GM23338 (cell line): ENCODE measurements at regions not wholly inside any gene's neighbourhood (a gene's known extent, or its start where the extent isn't known, plus 50 kb on each side); places are given as distances from the start of the nearest gene placed in this dataset.

Experiments used
- ATAC-seq: fragments of 200-7000 bp; cut with Tn5 transposase; 3 replicates; pipeline ENCODE4 v1.9.1; 2020
- DNase-seq: peaks from one replicate; pipeline ENCODE4 v3.0.0-alpha.2; 2015; ENCODE audit warnings: low spot score
- H2AFZ ChIP-seq: fragments of 200-600 bp; sonication (generic); 2 replicates; pipeline ENCODE4 v1.8.0; 2016; ENCODE audit warnings: antibody characterized with exemption, mild to moderate bottlenecking, moderate library complexity
- H3F3A ChIP-seq: fragments of 200-600 bp; sonication (generic); replicated peaks from 2 replicates; pipeline ENCODE4 v1.8.0; 2017; ENCODE audit warnings: antibody characterized with exemption, mixed run types, low read depth
- H3K27ac ChIP-seq: fragments of 200-600 bp; sonication (generic); 2 replicates; pipeline ENCODE4 v1.6.1; 2016; ENCODE audit warnings: low read depth
- H3K27me3 ChIP-seq: fragments of 200-600 bp; sonication (generic); 2 replicates; pipeline ENCODE4 v1.8.0; 2016; ENCODE audit warnings: mild to moderate bottlenecking, mixed run types, moderate library complexity; ENCODE audit not compliant: insufficient read depth
- H3K36me3 ChIP-seq: fragments of 200-600 bp; sonication (generic); 2 replicates; pipeline ENCODE4 v1.8.0; 2016; ENCODE audit warnings: mild to moderate bottlenecking; ENCODE audit not compliant: insufficient read depth
- H3K4me1 ChIP-seq: fragments of 200-600 bp; sonication (generic); 2 replicates; pipeline ENCODE4 v1.8.0; 2016; ENCODE audit warnings: mild to moderate bottlenecking, moderate library complexity; ENCODE audit not compliant: insufficient read depth
- H3K4me2 ChIP-seq: fragments of 200-600 bp; sonication (generic); 2 replicates; pipeline ENCODE4 v1.7.1; 2017; ENCODE audit warnings: mixed run types
- H3K4me3 ChIP-seq: fragments of 200-600 bp; sonication (generic); 2 replicates; pipeline ENCODE4 v1.6.1; 2016; ENCODE audit warnings: mixed run types
- H3K79me2 ChIP-seq: fragments of 200-600 bp; sonication (generic); replicated peaks from 2 replicates; pipeline ENCODE4 v1.8.0; 2017; ENCODE audit warnings: mild to moderate bottlenecking; ENCODE audit not compliant: insufficient read depth
- H3K9me2 ChIP-seq: fragments of 200-600 bp; sonication (generic); 2 replicates; pipeline ENCODE4 v1.8.0; 2017; ENCODE audit not compliant: insufficient read depth
- H4K20me1 ChIP-seq: fragments of 200-600 bp; sonication (generic); replicated peaks from 2 replicates; pipeline ENCODE4 v1.8.0; 2017; ENCODE audit warnings: mild to moderate bottlenecking; ENCODE audit not compliant: insufficient read depth
- H3K27ac Mint-ChIP-seq: 2 replicates; pipeline ENCODE4 v1.8.0; 2020; ENCODE audit warnings: inconsistent platforms, mild to moderate bottlenecking, moderate library complexity, mixed read lengths
- H3K27me3 Mint-ChIP-seq: 3 replicates; pipeline ENCODE4 v1.8.0; 2022; ENCODE audit warnings: low read depth, mild to moderate bottlenecking, moderate library complexity, mixed read lengths, inconsistent platforms; ENCODE audit not compliant: insufficient read depth, poor library complexity
- H3K36me3 Mint-ChIP-seq: 3 replicates; pipeline ENCODE4 v1.8.0; 2021; ENCODE audit warnings: low read depth, mild to moderate bottlenecking, inconsistent platforms, moderate library complexity, mixed read lengths
- H3K4me1 Mint-ChIP-seq: 3 replicates; pipeline ENCODE4 v1.8.0; 2020; ENCODE audit warnings: mild to moderate bottlenecking, inconsistent platforms, mixed read lengths
- H3K4me3 Mint-ChIP-seq: 3 replicates; pipeline ENCODE4 v1.8.0; 2021; ENCODE audit warnings: moderate library complexity, mild to moderate bottlenecking, inconsistent platforms, mixed read lengths
- H3K9me3 Mint-ChIP-seq: 3 replicates; pipeline ENCODE4 v1.8.0; 2020; ENCODE audit warnings: moderate library complexity, mild to moderate bottlenecking, inconsistent platforms, mixed read lengths
- CREB1 ChIP-seq: fragments of 250-450 bp; sonication (Bioruptor Pico); IDR thresholded peaks from 2 replicates; pipeline ENCODE4 v1.5.0; 2020; ENCODE audit warnings: low read depth, mild to moderate bottlenecking, moderate library complexity
- EZH2 ChIP-seq: fragments of 200-600 bp; sonication (generic); IDR thresholded peaks from one replicate; pipeline ENCODE4 v1.8.0; 2017; ENCODE audit warnings: antibody characterized with exemption, mild to moderate bottlenecking, low read depth; ENCODE audit not compliant: unreplicated experiment
- EZH2phosphoT487 ChIP-seq: fragments of 200-600 bp; sonication (generic); IDR thresholded peaks from one replicate; pipeline ENCODE4 v1.8.1; 2018; ENCODE audit warnings: antibody characterized with exemption; ENCODE audit not compliant: unreplicated experiment
- JUNB ChIP-seq: IDR thresholded peaks from one replicate; pipeline ENCODE4 v1.6.1; 2016; ENCODE audit warnings: antibody characterized with exemption; ENCODE audit not compliant: unreplicated experiment
- NANOG ChIP-seq: IDR thresholded peaks from 2 replicates; pipeline ENCODE4 v1.6.1; 2016; ENCODE audit warnings: antibody characterized with exemption, borderline replicate concordance
- POLR2AphosphoS5 ChIP-seq: IDR thresholded peaks from 2 replicates; pipeline ENCODE4 v1.6.1; 2016; ENCODE audit warnings: antibody characterized with exemption, low read depth
- STAT1 ChIP-seq: IDR thresholded peaks from one replicate; pipeline ENCODE4 v1.6.1; 2016; ENCODE audit warnings: antibody characterized with exemption; ENCODE audit not compliant: unreplicated experiment
- ZNF114 ChIP-seq: fragments of 250-450 bp; sonication (Bioruptor Pico); IDR thresholded peaks from 2 replicates; pipeline ENCODE4 v1.5.0; 2020; ENCODE audit warnings: mild to moderate bottlenecking, moderate library complexity
- TF ChIP-seq, protein P1 (sequence below), 2 experiments: fragments of 200-600 bp in 1 of 2; sonication (generic) in 1 of 2; conservative IDR thresholded peaks; 2 replicates each; pipeline versions ENCODE4 v1.5.1 to v1.6.1; 2016 to 2017; ENCODE audit warnings: antibody characterized with exemption in 2 of 2, low read depth in 2 of 2, mild to moderate bottlenecking in 2 of 2, moderate library complexity in 1 of 2
- TF ChIP-seq, protein P2 (sequence below): fragments of 250-450 bp; sonication (Bioruptor Pico); IDR thresholded peaks from 2 replicates; pipeline ENCODE4 v1.5.0; 2020; ENCODE audit warnings: mild to moderate bottlenecking, moderate library complexity

DNA sequence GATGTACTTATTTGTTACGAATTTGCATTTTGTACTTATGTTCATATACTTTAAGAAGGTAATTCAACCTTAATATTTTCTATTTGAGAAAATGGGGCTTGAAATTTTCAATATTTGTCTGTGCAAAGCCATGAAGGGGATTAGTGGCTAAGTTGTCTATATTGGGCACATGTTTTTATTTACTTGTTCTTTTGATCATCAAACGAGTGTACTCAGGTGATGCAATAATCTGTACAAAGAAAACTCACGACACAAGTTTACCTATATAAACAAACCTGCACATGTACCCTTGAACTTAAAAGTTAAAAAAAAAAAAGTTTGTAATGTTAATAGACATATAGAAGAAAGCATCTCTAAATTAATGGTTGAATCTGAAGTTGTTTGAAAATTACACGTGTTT, 658.9 kb upstream of the SYT4 start:
- DNase-seq, result no peak
- TF ChIP-seq ZNF114 (CRISPR knock-in tag), result no peak
- no peak overlapping the region for H3K27ac ChIP-seq
- Mint-ChIP-seq H3K4me1 (peaks cover 9% of the 10 kb centered on the region), H3K4me3 (no peak overlapping the region), H3K27ac (no peak overlapping the region), H3K36me3 (no peaks in the 10 kb centered on the region), H3K9me3 (no peaks in the 10 kb centered on the region), H3K27me3 (no peaks in the 10 kb centered on the region)
- H4K20me1 ChIP-seq, result no peaks in the 10 kb centered on the region
- no peaks in the 10 kb centered on the region for H3K79me2 ChIP-seq
- H3K9me2 ChIP-seq, result no peaks in the 10 kb centered on the region
- no peaks in the 10 kb centered on the region for H3F3A ChIP-seq
- ATAC-seq, result no peak
- no peak overlapping the region for H3K4me2 ChIP-seq
- no peak overlapping the region for H2AFZ ChIP-seq
- no peaks in the 10 kb centered on the region for H3K4me1 ChIP-seq
- no peak overlapping the region for H3K4me3 ChIP-seq
- no peaks in the 10 kb centered on the region for H3K27me3 ChIP-seq
- no peaks in the 10 kb centered on the region for H3K36me3 ChIP-seq

- H3K4me3 ChIP-seq, result no peak overlapping the region
- no peak overlapping the region for H3K27ac Mint-ChIP-seq
Measured at GRCh38 chr18:43949291-43949690, 672.0 kb upstream of the SYT4 start.

GRCh38 chr18:43950062-43950461, 672.8 kb upstream of the SYT4 start:
- Histone ChIP-seq H3F3A (no peaks in the 10 kb centered on the region), H3K4me3 (no peak overlapping the region), H3K79me2 (no peaks in the 10 kb centered on the region), H2AFZ (no peak overlapping the region), H3K27ac (no peak overlapping the region), H3K4me1 (no peaks in the 10 kb centered on the region), H3K9me2 (no peaks in the 10 kb centered on the region), H3K36me3 (no peaks in the 10 kb centered on the region), H4K20me1 (no peaks in the 10 kb centered on the region), H3K4me2 (no peak overlapping the region), H3K27me3 (no peaks in the 10 kb centered on the region)
- DNase-seq (no peak), ATAC-seq (no peak)
- H3K4me1 Mint-ChIP-seq, result no peaks in the 10 kb centered on the region
- no peak overlapping the region for H3K4me3 Mint-ChIP-seq
- no peaks in the 10 kb centered on the region for H3K27me3 Mint-ChIP-seq
- no peak overlapping the region for H3K27ac Mint-ChIP-seq
- peaks cover 18% of the 10 kb centered on the region for H3K36me3 Mint-ChIP-seq
- peaks cover 20% of the 10 kb centered on the region for H3K9me3 Mint-ChIP-seq
- TF ChIP-seq STAT1 (no peak), EZH2 (no peak), ZNF114 (CRISPR knock-in tag) (no peak), POLR2AphosphoS5 (no peak), JUNB (no peak), EZH2phosphoT487 (no peak)
- TF ChIP-seq, protein P1, sequence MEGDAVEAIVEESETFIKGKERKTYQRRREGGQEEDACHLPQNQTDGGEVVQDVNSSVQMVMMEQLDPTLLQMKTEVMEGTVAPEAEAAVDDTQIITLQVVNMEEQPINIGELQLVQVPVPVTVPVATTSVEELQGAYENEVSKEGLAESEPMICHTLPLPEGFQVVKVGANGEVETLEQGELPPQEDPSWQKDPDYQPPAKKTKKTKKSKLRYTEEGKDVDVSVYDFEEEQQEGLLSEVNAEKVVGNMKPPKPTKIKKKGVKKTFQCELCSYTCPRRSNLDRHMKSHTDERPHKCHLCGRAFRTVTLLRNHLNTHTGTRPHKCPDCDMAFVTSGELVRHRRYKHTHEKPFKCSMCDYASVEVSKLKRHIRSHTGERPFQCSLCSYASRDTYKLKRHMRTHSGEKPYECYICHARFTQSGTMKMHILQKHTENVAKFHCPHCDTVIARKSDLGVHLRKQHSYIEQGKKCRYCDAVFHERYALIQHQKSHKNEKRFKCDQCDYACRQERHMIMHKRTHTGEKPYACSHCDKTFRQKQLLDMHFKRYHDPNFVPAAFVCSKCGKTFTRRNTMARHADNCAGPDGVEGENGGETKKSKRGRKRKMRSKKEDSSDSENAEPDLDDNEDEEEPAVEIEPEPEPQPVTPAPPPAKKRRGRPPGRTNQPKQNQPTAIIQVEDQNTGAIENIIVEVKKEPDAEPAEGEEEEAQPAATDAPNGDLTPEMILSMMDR (conservative IDR thresholded peaks at IDR 0.05; ENCODE audit: low read depth in 2 of 2), result no peak
- TF ChIP-seq, protein P2, sequence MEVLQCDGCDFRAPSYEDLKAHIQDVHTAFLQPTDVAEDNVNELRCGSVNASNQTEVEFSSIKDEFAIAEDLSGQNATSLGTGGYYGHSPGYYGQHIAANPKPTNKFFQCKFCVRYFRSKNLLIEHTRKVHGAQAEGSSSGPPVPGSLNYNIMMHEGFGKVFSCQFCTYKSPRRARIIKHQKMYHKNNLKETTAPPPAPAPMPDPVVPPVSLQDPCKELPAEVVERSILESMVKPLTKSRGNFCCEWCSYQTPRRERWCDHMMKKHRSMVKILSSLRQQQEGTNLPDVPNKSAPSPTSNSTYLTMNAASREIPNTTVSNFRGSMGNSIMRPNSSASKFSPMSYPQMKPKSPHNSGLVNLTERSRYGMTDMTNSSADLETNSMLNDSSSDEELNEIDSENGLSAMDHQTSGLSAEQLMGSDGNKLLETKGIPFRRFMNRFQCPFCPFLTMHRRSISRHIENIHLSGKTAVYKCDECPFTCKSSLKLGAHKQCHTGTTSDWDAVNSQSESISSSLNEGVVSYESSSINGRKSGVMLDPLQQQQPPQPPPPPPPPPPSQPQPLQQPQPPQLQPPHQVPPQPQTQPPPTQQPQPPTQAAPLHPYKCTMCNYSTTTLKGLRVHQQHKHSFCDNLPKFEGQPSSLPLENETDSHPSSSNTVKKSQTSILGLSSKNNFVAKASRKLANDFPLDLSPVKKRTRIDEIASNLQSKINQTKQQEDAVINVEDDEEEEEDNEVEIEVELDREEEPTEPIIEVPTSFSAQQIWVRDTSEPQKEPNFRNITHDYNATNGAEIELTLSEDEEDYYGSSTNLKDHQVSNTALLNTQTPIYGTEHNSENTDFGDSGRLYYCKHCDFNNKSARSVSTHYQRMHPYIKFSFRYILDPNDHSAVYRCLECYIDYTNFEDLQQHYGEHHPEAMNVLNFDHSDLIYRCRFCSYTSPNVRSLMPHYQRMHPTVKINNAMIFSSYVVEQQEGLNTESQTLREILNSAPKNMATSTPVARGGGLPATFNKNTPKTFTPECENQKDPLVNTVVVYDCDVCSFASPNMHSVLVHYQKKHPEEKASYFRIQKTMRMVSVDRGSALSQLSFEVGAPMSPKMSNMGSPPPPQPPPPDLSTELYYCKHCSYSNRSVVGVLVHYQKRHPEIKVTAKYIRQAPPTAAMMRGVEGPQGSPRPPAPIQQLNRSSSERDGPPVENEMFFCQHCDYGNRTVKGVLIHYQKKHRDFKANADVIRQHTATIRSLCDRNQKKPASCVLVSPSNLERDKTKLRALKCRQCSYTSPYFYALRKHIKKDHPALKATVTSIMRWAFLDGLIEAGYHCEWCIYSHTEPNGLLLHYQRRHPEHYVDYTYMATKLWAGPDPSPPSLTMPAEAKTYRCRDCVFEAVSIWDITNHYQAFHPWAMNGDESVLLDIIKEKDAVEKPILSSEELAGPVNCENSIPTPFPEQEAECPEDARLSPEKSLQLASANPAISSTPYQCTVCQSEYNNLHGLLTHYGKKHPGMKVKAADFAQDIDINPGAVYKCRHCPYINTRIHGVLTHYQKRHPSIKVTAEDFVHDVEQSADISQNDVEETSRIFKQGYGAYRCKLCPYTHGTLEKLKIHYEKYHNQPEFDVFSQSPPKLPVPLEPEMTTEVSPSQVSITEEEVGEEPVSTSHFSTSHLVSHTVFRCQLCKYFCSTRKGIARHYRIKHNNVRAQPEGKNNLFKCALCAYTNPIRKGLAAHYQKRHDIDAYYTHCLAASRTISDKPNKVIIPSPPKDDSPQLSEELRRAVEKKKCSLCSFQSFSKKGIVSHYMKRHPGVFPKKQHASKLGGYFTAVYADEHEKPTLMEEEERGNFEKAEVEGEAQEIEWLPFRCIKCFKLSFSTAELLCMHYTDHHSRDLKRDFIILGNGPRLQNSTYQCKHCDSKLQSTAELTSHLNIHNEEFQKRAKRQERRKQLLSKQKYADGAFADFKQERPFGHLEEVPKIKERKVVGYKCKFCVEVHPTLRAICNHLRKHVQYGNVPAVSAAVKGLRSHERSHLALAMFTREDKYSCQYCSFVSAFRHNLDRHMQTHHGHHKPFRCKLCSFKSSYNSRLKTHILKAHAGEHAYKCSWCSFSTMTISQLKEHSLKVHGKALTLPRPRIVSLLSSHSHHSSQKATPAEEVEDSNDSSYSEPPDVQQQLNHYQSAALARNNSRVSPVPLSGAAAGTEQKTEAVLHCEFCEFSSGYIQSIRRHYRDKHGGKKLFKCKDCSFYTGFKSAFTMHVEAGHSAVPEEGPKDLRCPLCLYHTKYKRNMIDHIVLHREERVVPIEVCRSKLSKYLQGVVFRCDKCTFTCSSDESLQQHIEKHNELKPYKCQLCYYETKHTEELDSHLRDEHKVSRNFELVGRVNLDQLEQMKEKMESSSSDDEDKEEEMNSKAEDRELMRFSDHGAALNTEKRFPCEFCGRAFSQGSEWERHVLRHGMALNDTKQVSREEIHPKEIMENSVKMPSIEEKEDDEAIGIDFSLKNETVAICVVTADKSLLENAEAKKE (CRISPR knock-in tag), result no peak

More at GRCh38 chr18:43949291-43949690, 672.0 kb upstream of the SYT4 start:
- Histone ChIP-seq H3K27ac (no peak overlapping the region), H3K36me3 (no peaks in the 10 kb centered on the region), H4K20me1 (no peaks in the 10 kb centered on the region), H3K4me1 (no peaks in the 10 kb centered on the region), H3K9me2 (no peaks in the 10 kb centered on the region), H3K79me2 (no peaks in the 10 kb centered on the region), H3F3A (no peaks in the 10 kb centered on the region), H2AFZ (no peak overlapping the region), H3K4me2 (no peak overlapping the region), H3K27me3 (no peaks in the 10 kb centered on the region)
- TF ChIP-seq NANOG (no peak), ZNF114 (CRISPR knock-in tag) (no peak), CREB1 (CRISPR knock-in tag) (no peak)
- Mint-ChIP-seq H3K27me3 (no peaks in the 10 kb centered on the region), H3K36me3 (peaks cover 16% of the 10 kb centered on the region), H3K4me1 (no peaks in the 10 kb centered on the region), H3K9me3 (peaks cover 20% of the 10 kb centered on the region), H3K4me3 (no peak overlapping the region)
- ATAC-seq (no peak), DNase-seq (no peak)
